K562 (cell line): ENCODE measurements at regions not wholly inside any gene's neighbourhood (a gene's known extent, or its start where the extent isn't known, plus 50 kb on each side); places are given as distances from the start of the nearest gene placed in this dataset.
"Not testable (repeated sequence)": the region's sequence is repeated elsewhere in the genome, so short reads cannot be mapped to it uniquely, and the experiment has no call there.

Experiments used
- BRCA1 ChIP-seq, 2 experiments: fragments of 450-650 bp in 1 of 2; sonication (generic) in 1 of 2; formaldehyde crosslinking in 1 of 2; IDR thresholded peaks; 2 replicates each; pipeline versions ENCODE4 v1.5.0 to v1.6.1; 2017 to 2020; ENCODE audit warnings: mild to moderate bottlenecking in 1 of 2, missing genetic modification reagents in 1 of 2
- SIN3A ChIP-seq, 2 experiments: fragments of 150-350 bp in 1 of 2; IDR thresholded peaks; 2 replicates each; pipeline ENCODE4 v1.6.1; 2011 to 2016; ENCODE audit warnings: borderline replicate concordance in 2 of 2, low read depth in 2 of 2, low read length in 2 of 2, mild to moderate bottlenecking in 2 of 2, moderate library complexity in 2 of 2; ENCODE audit not compliant: control insufficient read depth in 1 of 2
- YY1 ChIP-seq, 3 experiments: IDR thresholded peaks; 2 replicates each; pipeline ENCODE4 v1.6.1; 2011; ENCODE audit warnings: low read length in 2 of 3, mild to moderate bottlenecking in 2 of 3, moderate library complexity in 2 of 3, borderline replicate concordance in 1 of 3, control low read depth in 1 of 3, low read depth in 1 of 3; ENCODE audit not compliant: insufficient read depth in 3 of 3, insufficient replicate concordance in 2 of 3, control insufficient read depth in 1 of 3, insufficient read length in 1 of 3; ENCODE audit errors: extremely low read depth in 1 of 3

- TF ChIP-seq BRCA1 (IDR thresholded peaks at IDR 0.05); BRCA1 (CRISPR knock-in tag; IDR thresholded peaks at IDR 0.05); YY1 (IDR thresholded peaks at IDR 0.05; ENCODE audit: borderline replicate concordance in 1 of 3, control insufficient read depth in 1 of 3, extremely low read depth in 1 of 3, insufficient read depth in 3 of 3, insufficient read length in 1 of 3, insufficient replicate concordance in 2 of 3, low read depth in 1 of 3, low read length in 2 of 3); SIN3A (IDR thresholded peaks at IDR 0.05; ENCODE audit: borderline replicate concordance in 2 of 2, control insufficient read depth in 1 of 2, low read depth in 2 of 2, low read length in 2 of 2): not testable (repeated sequence)
Measured at GRCh38 chr2:145787597-145788361, 1267.9 kb upstream of the ZEB2 start.
